OCI-LY3 (cell line): ENCODE measurements at regions not wholly inside any gene's neighbourhood (a gene's known extent, or its start where the extent isn't known, plus 50 kb on each side); places are given as distances from the start of the nearest gene placed in this dataset.

ENCODE experiments used
- H2AFZ ChIP-seq: fragments of 200-600, 300-600 bp; shearing (Covaris generic); 2 replicates; pipeline ENCODE4 v1.6.0; 2014; ENCODE audit warnings: antibody characterized with exemption, low read depth, low read length
- H3K27ac ChIP-seq: fragments of 200-600, 300-600 bp; sonication (generic); 2 replicates; pipeline ENCODE4 v1.5.1; 2014; ENCODE audit warnings: mild to moderate bottlenecking, low read length, moderate library complexity, mixed read lengths
- H3K27me3 ChIP-seq: fragments of 200-600, 300-600 bp; sonication (generic); 2 replicates; pipeline ENCODE4 v1.6.1; 2014; ENCODE audit warnings: low read depth, low read length, mixed read lengths
- H3K36me3 ChIP-seq: fragments of 200-600, 300-600 bp; sonication (generic); replicated peaks from 2 replicates; pipeline ENCODE3; 2014; ENCODE audit warnings: low read depth, low read length, mixed read lengths
- H3K4me1 ChIP-seq: fragments of 300-600, 200-600 bp; sonication (generic); 2 replicates; pipeline ENCODE4 v1.6.1; 2014; ENCODE audit warnings: low read length, mixed read lengths
- H3K4me2 ChIP-seq: fragments of 200-600, 300-600 bp; sonication (generic); 2 replicates; pipeline ENCODE4 v1.6.1; 2014; ENCODE audit warnings: low read length, mixed read lengths
- H3K4me3 ChIP-seq: fragments of 300-600, 200-600 bp; sonication (generic); 2 replicates; pipeline ENCODE4 v1.5.1; 2014; ENCODE audit warnings: antibody characterized with exemption, mild to moderate bottlenecking, low read length, moderate library complexity
- H3K79me2 ChIP-seq: fragments of 300-600, 200-600 bp; shearing (Covaris generic); 2 replicates; pipeline ENCODE4 v1.6.1; 2014; ENCODE audit warnings: mild to moderate bottlenecking, low read length, mixed read lengths
- H3K9ac ChIP-seq: fragments of 300-600, 200-600 bp; shearing (Covaris generic); 2 replicates; pipeline ENCODE4 v1.6.0; 2014; ENCODE audit warnings: mild to moderate bottlenecking, low read length, moderate library complexity
- H3K9me3 ChIP-seq: fragments of 200-600, 300-600 bp; shearing (Covaris generic); 2 replicates; pipeline ENCODE4 v1.6.1; 2014; ENCODE audit warnings: low read length, mixed read lengths; ENCODE audit not compliant: insufficient read depth
- H4K20me1 ChIP-seq: fragments of 200-600, 300-600 bp; sonication (generic); 2 replicates; pipeline ENCODE4 v1.6.1; 2016; ENCODE audit warnings: low read length, mixed read lengths; ENCODE audit not compliant: insufficient read depth
- EZH2phosphoT487 ChIP-seq: fragments of 200-600 bp; shearing (Covaris generic); IDR thresholded peaks from 2 replicates; pipeline ENCODE4 v1.6.1; 2018; ENCODE audit warnings: antibody characterized with exemption, mixed run types, low read depth
- TF ChIP-seq, protein P1 (sequence below): fragments of 200-600, 300-600 bp; sonication (generic); IDR thresholded peaks from 2 replicates; pipeline ENCODE4 v1.5.1; 2014; ENCODE audit warnings: antibody characterized with exemption, low read length, low read depth

GRCh38 chrX:1717373-1717772 is 102.5 kb downstream of the ASMT start:
- H3K4me1 ChIP-seq = no peaks in the 10 kb centered on the region
- no peak overlapping the region for H3K4me2 ChIP-seq

DNA sequence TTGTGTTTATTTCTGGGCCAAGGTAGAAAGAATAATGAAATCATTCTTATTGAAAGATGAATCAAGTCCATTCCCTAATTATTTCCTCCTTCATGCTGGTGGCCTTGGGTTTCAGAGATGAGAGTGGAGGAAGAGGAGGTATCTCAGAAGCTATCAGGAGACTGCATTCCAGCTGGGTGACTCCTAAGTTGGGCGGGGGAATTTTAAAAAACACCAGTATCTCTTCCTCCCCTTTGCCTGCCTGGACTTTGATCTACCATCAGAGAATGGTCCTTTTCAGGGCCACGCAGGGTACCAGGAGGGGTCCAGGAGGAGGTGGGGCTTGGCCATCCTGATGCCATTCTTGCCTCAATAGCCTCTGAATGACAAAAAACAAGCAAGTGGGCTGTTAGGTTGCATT is 104.4 kb downstream of the ASMT start:
- no peak overlapping the region for H3K27ac ChIP-seq
- TF ChIP-seq EZH2phosphoT487 = no peak
- TF ChIP-seq, protein P1, sequence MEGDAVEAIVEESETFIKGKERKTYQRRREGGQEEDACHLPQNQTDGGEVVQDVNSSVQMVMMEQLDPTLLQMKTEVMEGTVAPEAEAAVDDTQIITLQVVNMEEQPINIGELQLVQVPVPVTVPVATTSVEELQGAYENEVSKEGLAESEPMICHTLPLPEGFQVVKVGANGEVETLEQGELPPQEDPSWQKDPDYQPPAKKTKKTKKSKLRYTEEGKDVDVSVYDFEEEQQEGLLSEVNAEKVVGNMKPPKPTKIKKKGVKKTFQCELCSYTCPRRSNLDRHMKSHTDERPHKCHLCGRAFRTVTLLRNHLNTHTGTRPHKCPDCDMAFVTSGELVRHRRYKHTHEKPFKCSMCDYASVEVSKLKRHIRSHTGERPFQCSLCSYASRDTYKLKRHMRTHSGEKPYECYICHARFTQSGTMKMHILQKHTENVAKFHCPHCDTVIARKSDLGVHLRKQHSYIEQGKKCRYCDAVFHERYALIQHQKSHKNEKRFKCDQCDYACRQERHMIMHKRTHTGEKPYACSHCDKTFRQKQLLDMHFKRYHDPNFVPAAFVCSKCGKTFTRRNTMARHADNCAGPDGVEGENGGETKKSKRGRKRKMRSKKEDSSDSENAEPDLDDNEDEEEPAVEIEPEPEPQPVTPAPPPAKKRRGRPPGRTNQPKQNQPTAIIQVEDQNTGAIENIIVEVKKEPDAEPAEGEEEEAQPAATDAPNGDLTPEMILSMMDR = no peak

More at GRCh38 chrX:1717373-1717772, 102.5 kb downstream of the ASMT start:
- Histone ChIP-seq H3K4me3 (no peak overlapping the region), H3K27ac (no peak overlapping the region), H2AFZ (no peak overlapping the region), H3K9ac (no peak overlapping the region), H4K20me1 (no peaks in the 10 kb centered on the region), H3K9me3 (no peaks in the 10 kb centered on the region), H3K36me3 (peaks cover 3% of the 10 kb centered on the region), H3K79me2 (no peaks in the 10 kb centered on the region), H3K27me3 (no peaks in the 10 kb centered on the region)
- TF ChIP-seq, protein P1 = no peak
- TF ChIP-seq EZH2phosphoT487 = no peak

GRCh38 chrX:1720836-1721235 is 106.0 kb downstream of the ASMT start:
- Histone ChIP-seq H3K79me2 (no peaks in the 10 kb centered on the region), H4K20me1 (no peaks in the 10 kb centered on the region), H3K27me3 (no peaks in the 10 kb centered on the region), H3K9me3 (no peaks in the 10 kb centered on the region), H3K36me3 (no peaks in the 10 kb centered on the region), H3K9ac (no peak overlapping the region), H3K4me2 (no peak overlapping the region), H2AFZ (no peak overlapping the region), H3K4me3 (no peak overlapping the region), H3K4me1 (no peaks in the 10 kb centered on the region), H3K27ac (no peak overlapping the region)
- TF ChIP-seq EZH2phosphoT487 = no peak
- TF ChIP-seq, protein P1 = no peak

More for the DNA sequence above, 104.4 kb downstream of the ASMT start:
- Histone ChIP-seq H3K27me3 (no peaks in the 10 kb centered on the region), H2AFZ (no peak overlapping the region), H4K20me1 (no peaks in the 10 kb centered on the region), H3K4me2 (no peak overlapping the region), H3K79me2 (no peaks in the 10 kb centered on the region), H3K36me3 (no peaks in the 10 kb centered on the region), H3K9me3 (no peaks in the 10 kb centered on the region), H3K4me3 (no peak overlapping the region), H3K9ac (no peak overlapping the region), H3K4me1 (no peaks in the 10 kb centered on the region)

DNA sequence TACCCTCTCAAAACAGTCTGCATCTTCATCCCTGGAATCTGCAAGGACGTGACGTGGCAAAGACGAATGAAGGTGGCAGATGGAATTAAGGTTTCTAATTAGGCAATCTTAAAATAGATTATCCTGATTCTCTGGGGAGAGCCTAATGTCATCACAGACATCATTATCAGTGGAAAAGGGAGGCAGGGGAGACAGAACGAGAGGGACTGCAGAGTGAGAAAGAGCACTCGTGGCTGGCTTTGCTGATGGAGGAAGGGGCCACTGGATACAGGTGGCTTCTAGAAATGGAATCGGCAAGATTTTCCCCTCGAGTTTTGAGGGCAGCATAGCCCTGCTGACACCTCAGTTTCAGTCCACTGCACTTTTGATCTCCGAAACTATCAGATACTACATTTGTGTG is 110.6 kb downstream of the ASMT start:
- Histone ChIP-seq H3K9me3 (no peaks in the 10 kb centered on the region), H3K27me3 (no peaks in the 10 kb centered on the region), H3K27ac (no peak overlapping the region), H3K79me2 (no peaks in the 10 kb centered on the region), H3K36me3 (peaks cover 7% of the 10 kb centered on the region), H3K4me3 (no peak overlapping the region), H2AFZ (no peak overlapping the region), H3K4me2 (no peak overlapping the region), H4K20me1 (no peaks in the 10 kb centered on the region), H3K4me1 (no peaks in the 10 kb centered on the region), H3K9ac (no peak overlapping the region)
- TF ChIP-seq, protein P1 = no peak
- no peak for TF ChIP-seq EZH2phosphoT487
